ENCODE measurements at regions not wholly inside any gene's neighbourhood (a gene's known extent, or its start where the extent isn't known, plus 50 kb on each side); places are given as distances from the start of the nearest gene placed in this dataset.

DNA sequence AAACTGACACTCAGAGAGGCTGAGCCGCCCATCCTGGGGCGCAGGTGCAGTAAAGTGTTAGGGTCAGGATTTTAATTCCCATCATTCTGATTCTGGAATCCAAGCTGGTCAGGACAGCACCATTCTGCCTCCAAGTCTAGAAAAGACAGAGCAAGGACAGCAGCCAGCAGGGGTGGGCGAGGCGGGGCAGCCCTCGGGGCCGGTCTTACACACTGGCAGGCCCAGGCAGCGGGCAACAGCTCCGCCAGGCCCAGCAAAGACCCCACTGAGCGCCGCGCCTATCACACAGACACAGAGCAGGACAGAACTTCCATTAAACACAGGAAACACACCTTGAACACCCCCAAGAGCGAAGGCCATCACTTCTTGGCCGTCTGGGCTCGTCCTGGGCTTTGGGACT lies 66.5 kb upstream of the RXRA start:
- intact Hi-C loops (cut with DNase I, micrococcal nuclease), result no loop called here
- Histone ChIP-seq H3K27me3 (ENCODE audit: control insufficient read depth in 1 of 2, insufficient read depth in 2 of 2, low read length in 2 of 2) (peaks cover 0 to 11% of the 10 kb centered on the region in 2 experiments), H3K4me3 (ENCODE audit: low read length) (no peak overlapping the region), H3K36me3 (ENCODE audit: insufficient read depth, low read length) (no peaks in the 10 kb centered on the region), H3K27ac (ENCODE audit: low read depth in 1 of 2, low read length in 2 of 2) (no peak overlapping the region), H3K9me3 (ENCODE audit: control insufficient read depth in 1 of 2, insufficient read depth in 1 of 2, low read length in 2 of 2) (peaks cover 0 to 3% of the 10 kb centered on the region in 2 experiments), H3K4me1 (ENCODE audit: insufficient read depth, low read length) (no peaks in the 10 kb centered on the region)
- ChIA-PET CTCF (no interaction called here), POLR2A (no interaction called here)
- H3K9me3 Mint-ChIP-seq, result no peaks in the 10 kb centered on the region
- no peaks in the 10 kb centered on the region for H3K4me1 Mint-ChIP-seq (ENCODE audit: low read depth)
- TF ChIP-seq, protein P1, sequence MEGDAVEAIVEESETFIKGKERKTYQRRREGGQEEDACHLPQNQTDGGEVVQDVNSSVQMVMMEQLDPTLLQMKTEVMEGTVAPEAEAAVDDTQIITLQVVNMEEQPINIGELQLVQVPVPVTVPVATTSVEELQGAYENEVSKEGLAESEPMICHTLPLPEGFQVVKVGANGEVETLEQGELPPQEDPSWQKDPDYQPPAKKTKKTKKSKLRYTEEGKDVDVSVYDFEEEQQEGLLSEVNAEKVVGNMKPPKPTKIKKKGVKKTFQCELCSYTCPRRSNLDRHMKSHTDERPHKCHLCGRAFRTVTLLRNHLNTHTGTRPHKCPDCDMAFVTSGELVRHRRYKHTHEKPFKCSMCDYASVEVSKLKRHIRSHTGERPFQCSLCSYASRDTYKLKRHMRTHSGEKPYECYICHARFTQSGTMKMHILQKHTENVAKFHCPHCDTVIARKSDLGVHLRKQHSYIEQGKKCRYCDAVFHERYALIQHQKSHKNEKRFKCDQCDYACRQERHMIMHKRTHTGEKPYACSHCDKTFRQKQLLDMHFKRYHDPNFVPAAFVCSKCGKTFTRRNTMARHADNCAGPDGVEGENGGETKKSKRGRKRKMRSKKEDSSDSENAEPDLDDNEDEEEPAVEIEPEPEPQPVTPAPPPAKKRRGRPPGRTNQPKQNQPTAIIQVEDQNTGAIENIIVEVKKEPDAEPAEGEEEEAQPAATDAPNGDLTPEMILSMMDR (IDR thresholded peaks at IDR 0.05), result no peak
- DNase-seq (no peak), ATAC-seq (ENCODE audit: poor library complexity) (no peak)
- no peaks in the 10 kb centered on the region for H3K36me3 Mint-ChIP-seq (ENCODE audit: low read depth)
- H3K27me3 Mint-ChIP-seq, result peaks cover 4% of the 10 kb centered on the region
- H3K4me3 Mint-ChIP-seq, result no peak overlapping the region
- no peak overlapping the region for H3K27ac Mint-ChIP-seq

DNA sequence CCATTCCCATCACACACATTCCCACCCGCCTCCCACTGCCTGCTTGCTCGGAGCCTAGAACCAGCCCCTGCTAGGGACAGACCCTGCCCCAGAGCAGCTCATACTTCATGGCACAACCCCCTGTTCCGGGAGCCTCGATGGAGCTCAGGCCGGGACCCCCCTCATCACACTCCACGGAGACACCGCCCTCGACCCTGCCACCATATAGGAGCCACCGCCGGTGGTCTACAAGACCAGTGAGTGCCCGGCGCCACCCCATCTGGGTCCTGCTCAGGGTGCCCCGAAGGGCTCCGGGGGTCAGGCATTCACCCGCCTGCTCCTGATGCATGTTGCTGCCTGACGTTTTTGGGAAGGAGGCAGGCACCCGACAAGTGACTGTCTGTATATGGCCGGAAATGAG lies 65.5 kb upstream of the RXRA start:
- TF ChIP-seq, protein P1 (IDR thresholded peaks at IDR 0.05), result no peak
- peaks cover 8% of the 10 kb centered on the region for H3K27me3 Mint-ChIP-seq
- Histone ChIP-seq H3K9me3 (ENCODE audit: control insufficient read depth in 1 of 2, insufficient read depth in 1 of 2, low read length in 2 of 2) (peaks cover 0 to 9% of the 10 kb centered on the region in 2 experiments), H3K27ac (ENCODE audit: low read depth in 1 of 2, low read length in 2 of 2) (no peak overlapping the region), H3K4me3 (ENCODE audit: low read length) (no peak overlapping the region), H3K36me3 (ENCODE audit: insufficient read depth, low read length) (no peaks in the 10 kb centered on the region), H3K4me1 (ENCODE audit: insufficient read depth, low read length) (no peaks in the 10 kb centered on the region), H3K27me3 (ENCODE audit: control insufficient read depth in 1 of 2, insufficient read depth in 2 of 2, low read length in 2 of 2) (peaks cover 3 to 15% of the 10 kb centered on the region in 2 experiments)
- intact Hi-C loops (cut with DNase I, micrococcal nuclease), result no loop called here
- no peaks in the 10 kb centered on the region for H3K36me3 Mint-ChIP-seq (ENCODE audit: low read depth)
- CTCF ChIA-PET, result no interaction called here
- DNase-seq (no peak), ATAC-seq (ENCODE audit: poor library complexity) (no peak)
- H3K4me3 Mint-ChIP-seq, result no peak overlapping the region
- no peaks in the 10 kb centered on the region for H3K4me1 Mint-ChIP-seq (ENCODE audit: low read depth)
- no peak overlapping the region for H3K27ac Mint-ChIP-seq
- H3K9me3 Mint-ChIP-seq, result no peaks in the 10 kb centered on the region
- POLR2A ChIA-PET, result no interaction called here

DNA sequence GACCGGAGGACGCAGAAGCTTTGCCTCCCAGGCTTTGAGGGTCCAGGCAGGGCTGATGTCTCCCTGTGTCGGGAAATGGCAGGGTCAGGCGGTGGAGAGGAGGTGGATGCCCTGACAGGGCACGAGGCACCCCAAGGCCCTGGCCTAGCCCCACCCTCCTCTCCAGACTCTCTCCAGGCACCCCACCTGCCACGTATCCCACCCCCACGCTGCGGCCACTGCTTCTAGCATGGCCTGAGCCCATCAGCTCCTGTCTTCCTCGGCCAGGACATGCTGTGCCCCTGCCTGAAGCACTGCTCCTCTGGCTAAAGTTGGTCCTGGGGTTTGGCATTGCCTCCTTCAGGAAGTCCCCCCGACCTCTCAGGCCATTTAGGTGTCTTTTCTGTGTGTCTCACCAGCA lies 64.2 kb upstream of the RXRA start:
- H3K27me3 Mint-ChIP-seq, result peaks cover 17% of the 10 kb centered on the region
- H3K4me3 ChIP-seq (ENCODE audit: low read length), result no peak overlapping the region
- no peak overlapping the region for H3K27ac Mint-ChIP-seq

More for the DNA sequence above, 64.2 kb upstream of the RXRA start:
- H3K27ac ChIP-seq (ENCODE audit: low read depth in 1 of 2, low read length in 2 of 2), result no peak overlapping the region
- intact Hi-C loops (cut with DNase I, micrococcal nuclease), result no loop called here
- Mint-ChIP-seq H3K4me1 (ENCODE audit: low read depth) (no peaks in the 10 kb centered on the region), H3K36me3 (ENCODE audit: low read depth) (no peaks in the 10 kb centered on the region), H3K9me3 (no peaks in the 10 kb centered on the region), H3K4me3 (no peak overlapping the region)
- TF ChIP-seq, protein P1 (IDR thresholded peaks at IDR 0.05), result no peak
- ChIA-PET POLR2A (no interaction called here), CTCF (no interaction called here)
- DNase-seq (no peak), ATAC-seq (ENCODE audit: poor library complexity) (no peak)
- peaks cover 3 to 15% of the 10 kb centered on the region in 2 experiments for H3K27me3 ChIP-seq (ENCODE audit: control insufficient read depth in 1 of 2, insufficient read depth in 2 of 2, low read length in 2 of 2)
- H3K4me1 ChIP-seq (ENCODE audit: insufficient read depth, low read length), result no peaks in the 10 kb centered on the region
- peaks cover 0 to 9% of the 10 kb centered on the region in 2 experiments for H3K9me3 ChIP-seq (ENCODE audit: control insufficient read depth in 1 of 2, insufficient read depth in 1 of 2, low read length in 2 of 2)
- no peaks in the 10 kb centered on the region for H3K36me3 ChIP-seq (ENCODE audit: insufficient read depth, low read length)

Data from CD4-positive, alpha-beta T cell (primary cell).